ENCODE measurements at regions not wholly inside any gene's neighbourhood (a gene's known extent, or its start where the extent isn't known, plus 50 kb on each side); places are given as distances from the start of the nearest gene placed in this dataset.

GRCh38 chr7:84813376-84813775, 373.5 kb downstream of the SEMA3D start:
- no peaks in the 10 kb centered on the region for H3K4me1 Mint-ChIP-seq (ENCODE audit: unreplicated experiment)
- no peak overlapping the region for H3K27ac Mint-ChIP-seq
- no peak overlapping the region for H3K4me3 Mint-ChIP-seq
- H3K9me3 Mint-ChIP-seq, result no peaks in the 10 kb centered on the region
- no peaks in the 10 kb centered on the region for H3K27me3 Mint-ChIP-seq
- H3K36me3 Mint-ChIP-seq, result peaks cover 1% of the 10 kb centered on the region
- no peak for TF ChIP-seq CTCF (conservative IDR thresholded peaks at IDR 0.05)
- no peak for DNase-seq (ENCODE audit: extremely low spot score, unreplicated experiment)

- no peak for TF ChIP-seq CTCF (conservative IDR thresholded peaks at IDR 0.05)
- Mint-ChIP-seq H3K4me1 (ENCODE audit: unreplicated experiment) (no peaks in the 10 kb centered on the region), H3K36me3 (peaks cover 4% of the 10 kb centered on the region), H3K27ac (no peak overlapping the region), H3K9me3 (no peaks in the 10 kb centered on the region), H3K27me3 (no peaks in the 10 kb centered on the region), H3K4me3 (no peak overlapping the region)
- DNase-seq (ENCODE audit: extremely low spot score, unreplicated experiment), result no peak
These were observed 374.8 kb downstream of the SEMA3D start for GRCh38 chr7:84812021-84812420.

GRCh38 chr7:84811362-84811761, 375.5 kb downstream of the SEMA3D start:
- no peak for DNase-seq (ENCODE audit: extremely low spot score, unreplicated experiment)
- Mint-ChIP-seq H3K27ac (peak overlapping the region; percentile 22), H3K4me1 (ENCODE audit: unreplicated experiment) (no peaks in the 10 kb centered on the region), H3K27me3 (no peaks in the 10 kb centered on the region), H3K9me3 (no peaks in the 10 kb centered on the region), H3K36me3 (peaks cover 4% of the 10 kb centered on the region), H3K4me3 (no peak overlapping the region)
- no peak for TF ChIP-seq CTCF (conservative IDR thresholded peaks at IDR 0.05)

- H3K36me3 Mint-ChIP-seq, result peaks cover 4% of the 10 kb centered on the region
- no peak overlapping the region for H3K27ac Mint-ChIP-seq
- H3K9me3 Mint-ChIP-seq, result no peaks in the 10 kb centered on the region
- no peak for TF ChIP-seq CTCF (conservative IDR thresholded peaks at IDR 0.05)
- H3K4me3 Mint-ChIP-seq, result no peak overlapping the region
- no peaks in the 10 kb centered on the region for H3K27me3 Mint-ChIP-seq
- no peak for DNase-seq (ENCODE audit: extremely low spot score, unreplicated experiment)
- H3K4me1 Mint-ChIP-seq (ENCODE audit: unreplicated experiment), result no peaks in the 10 kb centered on the region
These were observed 377.0 kb downstream of the SEMA3D start for GRCh38 chr7:84809877-84810276.

GRCh38 chr7:84803979-84804378, 382.9 kb downstream of the SEMA3D start:
- no peak for DNase-seq (ENCODE audit: extremely low spot score, unreplicated experiment)
- no peak overlapping the region for H3K27ac Mint-ChIP-seq
- no peak for TF ChIP-seq CTCF (conservative IDR thresholded peaks at IDR 0.05)

GRCh38 chr7:84801396-84801795, 385.5 kb downstream of the SEMA3D start:
- no peak for DNase-seq (ENCODE audit: extremely low spot score, unreplicated experiment)
- H3K9me3 Mint-ChIP-seq, result peaks cover 11% of the 10 kb centered on the region
- no peak overlapping the region for H3K27ac Mint-ChIP-seq
- no peak overlapping the region for H3K4me3 Mint-ChIP-seq
- no peaks in the 10 kb centered on the region for H3K27me3 Mint-ChIP-seq
- no peak for TF ChIP-seq CTCF (conservative IDR thresholded peaks at IDR 0.05)
- no peaks in the 10 kb centered on the region for H3K36me3 Mint-ChIP-seq
- H3K4me1 Mint-ChIP-seq (ENCODE audit: unreplicated experiment), result no peaks in the 10 kb centered on the region

More at GRCh38 chr7:84803979-84804378, 382.9 kb downstream of the SEMA3D start:
- H3K4me1 Mint-ChIP-seq (ENCODE audit: unreplicated experiment), result no peaks in the 10 kb centered on the region
- H3K4me3 Mint-ChIP-seq, result no peak overlapping the region
- no peaks in the 10 kb centered on the region for H3K27me3 Mint-ChIP-seq
- H3K9me3 Mint-ChIP-seq, result no peaks in the 10 kb centered on the region
- peaks cover 4% of the 10 kb centered on the region for H3K36me3 Mint-ChIP-seq

Data from type B pancreatic cell (in vitro differentiated cells).